Fibroblast of villous mesenchyme (primary cell): ENCODE measurements at regions not wholly inside any gene's neighbourhood (a gene's known extent, or its start where the extent isn't known, plus 50 kb on each side); places are given as distances from the start of the nearest gene placed in this dataset.
"Not testable (repeated sequence)": the region's sequence is repeated elsewhere in the genome, so short reads cannot be mapped to it uniquely, and the experiment has no call there.

ENCODE experiments used
- DNase-seq: peaks from one replicate; pipeline ENCODE4 v3.0.0-alpha.2; 2010; ENCODE audit warnings: low read depth
- H3K4me3 ChIP-seq: 2 replicates; pipeline ENCODE4 v1.5.1; 2011; ENCODE audit warnings: low read depth, mild to moderate bottlenecking, low read length
- TF ChIP-seq, protein P1 (sequence below): IDR thresholded peaks from 2 replicates; pipeline ENCODE4 v1.5.1; 2012; ENCODE audit warnings: low read depth, mild to moderate bottlenecking, low read length; ENCODE audit not compliant: insufficient read depth

DNA sequence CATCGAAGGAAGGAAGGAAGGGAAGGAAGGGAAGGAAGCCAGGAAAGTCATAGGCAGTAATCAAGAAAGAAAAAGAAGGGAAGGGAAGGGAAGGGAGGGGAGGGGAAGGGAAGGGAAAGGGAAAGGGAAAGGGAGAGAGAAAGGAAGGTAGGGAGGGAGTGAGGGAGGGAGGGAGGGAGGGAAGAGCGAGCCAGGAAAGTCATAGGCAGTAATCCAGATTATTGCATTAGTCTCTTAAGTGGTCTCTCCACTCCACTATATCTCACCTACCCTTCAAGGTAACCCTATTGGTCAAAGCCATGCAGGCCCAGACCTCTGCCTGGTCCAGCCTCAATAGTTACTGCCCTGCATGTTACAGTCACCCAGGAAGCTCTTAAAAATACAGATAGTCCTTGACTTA, 106.2 kb upstream of the RAP2B start:
- DNase-seq = no peak
- H3K4me3 ChIP-seq = no peak overlapping the region
- TF ChIP-seq, protein P1, sequence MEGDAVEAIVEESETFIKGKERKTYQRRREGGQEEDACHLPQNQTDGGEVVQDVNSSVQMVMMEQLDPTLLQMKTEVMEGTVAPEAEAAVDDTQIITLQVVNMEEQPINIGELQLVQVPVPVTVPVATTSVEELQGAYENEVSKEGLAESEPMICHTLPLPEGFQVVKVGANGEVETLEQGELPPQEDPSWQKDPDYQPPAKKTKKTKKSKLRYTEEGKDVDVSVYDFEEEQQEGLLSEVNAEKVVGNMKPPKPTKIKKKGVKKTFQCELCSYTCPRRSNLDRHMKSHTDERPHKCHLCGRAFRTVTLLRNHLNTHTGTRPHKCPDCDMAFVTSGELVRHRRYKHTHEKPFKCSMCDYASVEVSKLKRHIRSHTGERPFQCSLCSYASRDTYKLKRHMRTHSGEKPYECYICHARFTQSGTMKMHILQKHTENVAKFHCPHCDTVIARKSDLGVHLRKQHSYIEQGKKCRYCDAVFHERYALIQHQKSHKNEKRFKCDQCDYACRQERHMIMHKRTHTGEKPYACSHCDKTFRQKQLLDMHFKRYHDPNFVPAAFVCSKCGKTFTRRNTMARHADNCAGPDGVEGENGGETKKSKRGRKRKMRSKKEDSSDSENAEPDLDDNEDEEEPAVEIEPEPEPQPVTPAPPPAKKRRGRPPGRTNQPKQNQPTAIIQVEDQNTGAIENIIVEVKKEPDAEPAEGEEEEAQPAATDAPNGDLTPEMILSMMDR = no peak

DNA sequence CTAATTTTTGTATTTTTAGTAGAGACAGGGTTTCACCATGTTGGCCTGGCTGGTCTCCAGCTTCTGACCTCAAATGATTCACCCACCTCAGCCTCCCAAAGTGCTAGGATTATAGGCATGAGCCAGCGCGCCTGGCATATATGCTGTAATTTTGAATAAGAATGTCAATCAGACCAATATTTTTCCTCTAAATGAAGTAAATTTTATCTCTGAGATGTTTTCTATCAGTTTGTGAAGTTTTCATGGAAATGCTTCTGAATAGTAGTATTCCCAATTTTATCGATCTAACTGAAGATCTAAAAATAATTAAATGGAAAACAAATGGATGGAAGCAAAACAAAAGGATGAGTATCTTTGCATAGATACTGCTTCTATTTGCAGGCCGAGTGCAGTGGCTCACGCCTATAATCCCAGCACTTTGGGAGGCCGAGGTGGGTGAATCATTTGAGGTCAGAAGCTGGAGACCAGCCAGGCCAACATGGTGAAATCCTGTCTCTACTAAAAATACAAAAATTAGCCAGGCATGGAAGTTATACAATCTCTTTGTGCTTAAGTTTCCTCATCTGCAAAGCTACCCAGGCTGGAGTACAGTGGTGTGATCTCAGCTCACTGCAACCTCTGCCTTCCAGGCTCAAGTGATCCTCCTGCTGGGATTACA, 103.9 kb upstream of the RAP2B start:
- not testable (repeated sequence) for H3K4me3 ChIP-seq
- peak; percentile 68 for DNase-seq

DNA sequence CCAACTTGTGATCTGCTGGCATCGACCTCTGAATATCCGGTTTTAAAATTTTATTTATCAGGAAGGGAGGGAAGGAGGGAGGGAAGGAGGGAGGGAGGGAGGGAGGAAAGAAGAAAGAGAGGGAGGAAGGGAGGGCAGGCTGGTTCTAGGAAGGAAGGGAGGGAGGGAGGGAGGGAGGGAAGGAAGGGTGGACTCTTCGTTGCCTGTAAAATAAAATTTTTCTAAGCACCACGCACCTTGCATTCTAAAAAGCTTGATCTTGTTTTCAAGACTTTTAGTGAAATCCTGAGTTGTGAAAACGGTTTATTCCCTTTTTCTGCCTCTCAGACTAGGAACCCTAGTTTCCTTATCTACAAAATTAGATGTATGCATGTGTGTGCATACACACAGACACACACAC, 101.7 kb upstream of the RAP2B start:
- no peak overlapping the region for H3K4me3 ChIP-seq
- no peak for DNase-seq
- TF ChIP-seq, protein P1 = no peak

DNA sequence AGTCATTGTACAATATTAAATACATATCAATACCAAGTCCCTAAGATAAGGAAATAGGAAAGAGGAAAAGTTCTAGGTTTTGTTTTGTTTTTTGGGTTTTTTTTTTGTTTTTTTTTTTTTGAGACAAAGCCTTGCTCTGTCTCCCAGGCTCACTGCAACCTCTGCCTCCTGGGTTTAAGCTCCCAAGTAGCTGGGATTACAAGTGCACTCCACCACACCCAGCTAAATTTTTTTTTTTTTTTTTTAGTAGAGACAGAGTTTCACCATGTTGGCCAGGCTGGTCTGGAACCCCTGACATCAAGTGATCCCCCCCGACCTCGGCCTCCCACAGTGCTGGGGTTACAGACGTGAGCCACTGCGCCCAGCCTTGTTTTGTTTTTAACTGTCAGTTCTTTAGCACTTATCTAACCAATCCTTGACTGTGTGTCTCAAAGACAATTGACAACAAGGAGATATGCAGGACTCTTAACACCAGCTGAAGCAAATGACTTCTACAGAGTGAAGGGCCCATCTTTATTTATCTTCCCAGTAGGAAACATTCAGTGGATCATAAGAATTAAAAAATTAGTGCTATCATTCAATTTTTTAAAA, 100.0 kb upstream of the RAP2B start:
- TF ChIP-seq, protein P1 = no peak
- DNase-seq = no peak
- no peak overlapping the region for H3K4me3 ChIP-seq

DNA sequence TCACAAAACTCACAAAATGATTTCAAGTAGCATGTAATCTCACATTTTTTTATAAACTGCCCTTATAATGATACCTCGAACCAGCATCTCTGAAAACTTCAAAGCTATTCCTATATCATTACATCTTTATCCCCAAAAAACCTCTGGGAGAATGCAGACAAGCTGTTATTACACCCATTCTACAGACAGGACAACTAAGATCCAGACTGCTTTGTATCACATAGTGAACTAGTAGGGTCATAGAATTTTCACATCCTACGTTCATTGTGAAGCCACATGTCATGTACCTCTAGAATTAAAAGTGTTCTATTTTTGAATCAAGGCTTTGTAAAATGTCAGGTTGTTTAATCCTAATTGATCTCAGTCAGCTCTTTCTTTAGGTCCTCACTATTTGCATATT, 98.7 kb upstream of the RAP2B start:
- DNase-seq = no peak
- TF ChIP-seq, protein P1 = no peak
- no peak overlapping the region for H3K4me3 ChIP-seq

DNA sequence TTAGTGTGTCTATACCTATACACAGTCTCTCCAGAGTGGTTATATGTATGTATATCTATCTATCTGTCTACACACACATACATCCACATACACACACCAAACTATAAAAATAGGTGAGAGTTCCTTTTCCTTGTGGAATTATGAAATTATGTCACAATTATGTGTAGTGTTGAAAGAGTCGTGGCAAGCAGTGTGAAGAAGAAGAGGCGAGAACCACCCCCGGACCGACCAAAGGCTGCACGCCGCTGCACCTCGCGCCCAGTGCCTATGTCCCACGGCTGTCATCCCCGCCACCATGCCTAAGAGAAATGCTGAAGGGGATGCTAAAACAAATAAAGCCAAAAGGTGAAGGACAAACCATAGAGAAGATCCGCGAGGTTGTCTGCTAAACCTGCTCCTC, 95.0 kb upstream of the RAP2B start:
- no peak for DNase-seq
- TF ChIP-seq, protein P1 = no peak

DNA sequence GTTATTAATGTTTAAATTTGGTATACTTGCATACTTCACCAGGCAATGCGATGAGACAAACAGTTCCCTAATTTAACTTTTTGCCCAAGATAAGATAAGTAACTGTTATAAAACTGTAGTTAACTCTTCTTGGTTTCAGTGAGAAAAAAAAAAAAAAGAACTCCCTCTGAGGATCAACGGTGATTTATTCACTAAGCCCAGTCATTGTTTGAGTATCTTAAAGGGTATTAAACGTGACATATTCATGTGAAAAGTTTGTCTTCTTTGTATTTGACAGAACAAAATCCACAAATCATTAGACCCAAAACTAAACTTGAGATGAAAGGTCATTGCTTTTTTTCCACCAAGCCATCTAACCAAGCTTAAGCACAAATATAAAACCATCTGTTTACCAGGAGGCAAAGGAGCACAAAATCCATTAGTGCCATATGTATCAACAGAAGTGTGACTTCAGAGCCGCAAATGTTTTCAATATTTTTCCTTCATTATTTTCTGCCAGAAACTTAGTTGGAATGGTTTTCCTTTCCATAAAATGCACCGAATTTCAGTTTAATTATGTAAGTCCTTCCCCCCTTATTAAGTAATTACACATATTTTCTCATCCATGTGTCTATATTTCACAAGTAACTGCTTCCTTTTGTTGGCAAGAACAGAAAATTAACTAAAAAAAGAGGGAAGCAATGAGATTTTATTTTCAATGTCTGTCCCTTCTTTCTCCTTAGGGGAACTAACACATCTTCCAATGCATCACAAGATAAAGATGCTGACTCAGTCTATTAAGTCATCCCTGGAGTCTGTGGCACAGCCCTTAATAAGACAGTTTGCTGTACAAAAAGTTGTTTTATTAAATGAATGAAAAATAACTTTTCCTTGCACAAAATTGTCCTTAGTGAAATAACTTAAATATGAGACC, 92.2 kb upstream of the RAP2B start:
- TF ChIP-seq, protein P1 = no peak
- peak; percentile 60 for DNase-seq
- no peak overlapping the region for H3K4me3 ChIP-seq

More for the DNA sequence above, 95.0 kb upstream of the RAP2B start:
- no peak overlapping the region for H3K4me3 ChIP-seq
